Activated CD8-positive, alpha-beta memory T cell treated with anti-CD3 and anti-CD28 coated beads, Interleukin-2, amount 10 ng/mL, durations not matched to agents 7 days and 5 days (primary cell): ENCODE measurements at regions not wholly inside any gene's neighbourhood (a gene's known extent, or its start where the extent isn't known, plus 50 kb on each side); places are given as distances from the start of the nearest gene placed in this dataset.

ENCODE experiments used
- ATAC-seq: fragments of 150-1000 bp; cut with Tn5 transposase; one replicate; pipeline ENCODE4 v1.10.0; 2021; ENCODE audit warnings: moderate library complexity
- CTCF ChIA-PET: fragments of 350-600 bp; sonication (Branson Sonifier 250); formaldehyde crosslinking; loops from one replicate; lab custom pipeline; 2021; ENCODE audit warnings: antibody characterized with exemption; lab: Charles Lee
- DNase-seq: peaks from one replicate; pipeline ENCODE4 v3.0.0-alpha.2; 2020
- H3K27ac Mint-ChIP-seq: one replicate; pipeline ENCODE4 v1.8.0; 2021; ENCODE audit warnings: mild to moderate bottlenecking, mixed read lengths
- H3K27me3 Mint-ChIP-seq: one replicate; pipeline ENCODE4 v1.8.0; 2021; ENCODE audit warnings: mixed read lengths
- H3K36me3 Mint-ChIP-seq: one replicate; pipeline ENCODE4 v1.8.0; 2021; ENCODE audit warnings: mild to moderate bottlenecking, mixed read lengths
- H3K4me1 Mint-ChIP-seq: one replicate; pipeline ENCODE4 v1.8.0; 2021; ENCODE audit warnings: mixed read lengths
- H3K4me3 Mint-ChIP-seq: one replicate; pipeline ENCODE4 v1.8.0; 2021; ENCODE audit warnings: mild to moderate bottlenecking, moderate library complexity, mixed read lengths
- H3K9me3 Mint-ChIP-seq: one replicate; pipeline ENCODE4 v1.8.0; 2022; ENCODE audit warnings: low read depth, mixed read lengths

DNA sequence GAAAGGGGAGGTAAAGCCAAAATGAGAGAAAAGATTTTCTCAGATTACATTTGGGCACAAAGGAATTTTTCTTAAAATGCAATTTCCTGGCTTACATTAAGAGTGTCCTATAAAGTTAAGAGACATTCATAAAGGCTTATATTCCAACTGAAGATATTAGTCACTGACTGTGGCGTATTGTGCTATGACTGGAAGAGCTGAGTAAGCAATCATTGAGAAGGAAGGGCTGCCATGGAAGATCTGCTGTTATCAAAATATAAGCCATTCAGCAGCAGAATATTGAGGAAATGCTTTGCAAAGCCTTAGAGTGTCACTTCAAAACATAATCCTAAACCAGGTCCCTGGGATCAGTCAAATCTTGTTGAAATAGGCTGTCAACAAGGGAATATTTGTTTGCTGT is 593.9 kb downstream of the TUSC7 start:
- DNase-seq, result no peak
- H3K27ac Mint-ChIP-seq, result no peak overlapping the region
- no peak for ATAC-seq
- H3K9me3 Mint-ChIP-seq, result peaks cover 7% of the 10 kb centered on the region
- H3K27me3 Mint-ChIP-seq, result no peaks in the 10 kb centered on the region
- no peaks in the 10 kb centered on the region for H3K4me1 Mint-ChIP-seq
- H3K4me3 Mint-ChIP-seq, result no peak overlapping the region
- no peaks in the 10 kb centered on the region for H3K36me3 Mint-ChIP-seq
- CTCF ChIA-PET, result no interaction called here

DNA sequence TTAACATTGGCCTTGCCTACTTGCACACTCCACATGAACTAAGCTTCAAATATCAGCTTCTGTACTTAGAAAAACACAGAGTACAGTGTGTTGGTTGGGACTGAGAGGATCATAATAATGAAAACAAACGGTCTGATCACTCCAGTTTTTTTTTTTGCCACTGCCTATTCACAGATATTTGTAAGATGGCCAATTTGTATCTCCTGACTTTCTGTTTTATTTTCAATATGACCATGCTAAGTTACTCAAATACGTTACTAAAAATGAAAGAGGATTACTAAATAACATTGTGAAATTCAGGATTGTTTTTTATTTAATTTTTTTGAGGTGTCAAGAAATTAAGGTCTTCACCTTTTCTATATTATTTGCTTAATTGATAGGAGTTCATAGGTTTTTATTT is 595.1 kb downstream of the TUSC7 start:
- no peaks in the 10 kb centered on the region for H3K4me1 Mint-ChIP-seq
- H3K9me3 Mint-ChIP-seq, result peaks cover 7% of the 10 kb centered on the region
- no peak overlapping the region for H3K4me3 Mint-ChIP-seq
- CTCF ChIA-PET, result no interaction called here
- no peaks in the 10 kb centered on the region for H3K27me3 Mint-ChIP-seq
- no peak overlapping the region for H3K27ac Mint-ChIP-seq
- no peaks in the 10 kb centered on the region for H3K36me3 Mint-ChIP-seq
- ATAC-seq (no peak), DNase-seq (no peak)

GRCh38 chr3:117305681-117306080 is 596.1 kb downstream of the TUSC7 start:
- Mint-ChIP-seq H3K27ac (no peak overlapping the region), H3K36me3 (no peaks in the 10 kb centered on the region), H3K4me3 (no peak overlapping the region), H3K4me1 (no peaks in the 10 kb centered on the region), H3K9me3 (peaks cover 7% of the 10 kb centered on the region), H3K27me3 (no peaks in the 10 kb centered on the region)
- CTCF ChIA-PET, result no interaction called here
- ATAC-seq, result no peak
- DNase-seq, result no peak

- no peak for ATAC-seq
- CTCF ChIA-PET, result no interaction called here
- H3K4me3 Mint-ChIP-seq, result no peak overlapping the region
These were observed 596.7 kb downstream of the TUSC7 start for GRCh38 chr3:117306299-117306698.

DNA sequence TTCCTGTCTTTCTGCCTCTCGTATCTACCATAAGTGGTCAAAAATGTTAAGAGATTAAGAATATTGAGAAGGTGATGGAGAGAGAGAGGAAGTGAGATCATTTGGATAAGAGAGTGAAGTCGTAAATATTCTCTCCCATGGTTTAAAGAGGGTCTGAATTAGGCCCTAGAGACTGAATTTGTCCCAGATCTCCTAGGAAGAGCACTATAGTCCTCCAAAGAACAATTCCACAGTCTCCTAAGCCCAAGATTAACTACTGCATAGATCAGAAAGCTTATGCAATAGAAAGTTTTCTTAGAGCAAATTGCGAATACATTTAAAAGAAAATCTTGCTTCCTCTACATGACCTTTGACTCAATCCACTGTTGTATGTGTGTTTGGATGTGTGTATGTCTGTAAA is 598.8 kb downstream of the TUSC7 start:
- H3K36me3 Mint-ChIP-seq, result no peaks in the 10 kb centered on the region
- H3K27ac Mint-ChIP-seq, result no peak overlapping the region
- H3K4me3 Mint-ChIP-seq, result no peak overlapping the region
- peaks cover 7% of the 10 kb centered on the region for H3K9me3 Mint-ChIP-seq
- no peaks in the 10 kb centered on the region for H3K4me1 Mint-ChIP-seq
- no peak for ATAC-seq
- H3K27me3 Mint-ChIP-seq, result no peaks in the 10 kb centered on the region
- CTCF ChIA-PET, result no interaction called here
- DNase-seq, result no peak

More at GRCh38 chr3:117306299-117306698, 596.7 kb downstream of the TUSC7 start:
- no peaks in the 10 kb centered on the region for H3K4me1 Mint-ChIP-seq
- H3K9me3 Mint-ChIP-seq, result peaks cover 7% of the 10 kb centered on the region
- DNase-seq, result no peak
- no peak overlapping the region for H3K27ac Mint-ChIP-seq
- H3K36me3 Mint-ChIP-seq, result no peaks in the 10 kb centered on the region
- H3K27me3 Mint-ChIP-seq, result no peaks in the 10 kb centered on the region

DNA sequence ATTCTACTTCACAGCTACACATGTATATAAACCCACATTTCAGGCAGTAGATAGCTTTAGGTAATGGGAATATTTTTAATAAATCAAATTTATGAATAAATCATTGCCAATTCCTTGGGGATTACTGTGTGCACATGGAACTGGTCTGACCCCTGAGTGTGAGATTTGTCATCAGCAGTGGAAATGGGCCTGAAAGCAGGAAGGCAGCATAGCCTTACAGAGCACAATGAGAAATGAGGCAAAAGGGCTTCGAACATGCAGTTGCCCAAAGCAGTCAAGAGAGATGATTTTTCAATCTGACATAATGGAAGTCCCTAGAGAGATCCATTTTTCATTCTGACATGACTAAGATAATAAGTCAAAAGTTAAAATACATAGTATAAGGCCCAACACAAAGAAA is 599.2 kb downstream of the TUSC7 start:
- no peaks in the 10 kb centered on the region for H3K36me3 Mint-ChIP-seq
- no peaks in the 10 kb centered on the region for H3K27me3 Mint-ChIP-seq
- ATAC-seq (no peak), DNase-seq (no peak)
- no peaks in the 10 kb centered on the region for H3K4me1 Mint-ChIP-seq
- no peak overlapping the region for H3K4me3 Mint-ChIP-seq
- no peak overlapping the region for H3K27ac Mint-ChIP-seq
- H3K9me3 Mint-ChIP-seq, result peaks cover 7% of the 10 kb centered on the region
- CTCF ChIA-PET, result no interaction called here

DNA sequence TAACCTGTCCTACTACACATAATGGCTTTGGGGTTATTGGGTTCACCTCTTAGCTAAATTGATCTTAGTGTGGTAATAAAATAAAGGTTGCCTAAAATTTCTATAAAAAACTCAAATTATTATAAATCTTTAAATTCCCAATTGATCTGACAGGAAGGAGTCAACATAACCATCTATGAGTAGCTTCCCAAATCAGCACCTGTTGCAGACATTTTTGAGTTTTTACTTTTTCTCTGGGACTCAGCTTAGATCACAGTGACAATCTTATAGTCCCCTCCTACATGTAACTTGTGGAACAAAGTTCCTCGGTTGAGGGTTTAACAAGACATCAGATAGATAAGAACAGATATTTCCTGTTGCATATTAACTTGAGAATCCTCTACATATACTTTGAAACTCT is 601.0 kb downstream of the TUSC7 start:
- CTCF ChIA-PET, result no interaction called here
- peaks cover 7% of the 10 kb centered on the region for H3K9me3 Mint-ChIP-seq
- no peaks in the 10 kb centered on the region for H3K27me3 Mint-ChIP-seq
- no peak for DNase-seq
- no peak overlapping the region for H3K4me3 Mint-ChIP-seq
- H3K4me1 Mint-ChIP-seq, result no peaks in the 10 kb centered on the region
- no peak for ATAC-seq
- H3K36me3 Mint-ChIP-seq, result no peaks in the 10 kb centered on the region
- H3K27ac Mint-ChIP-seq, result no peak overlapping the region

DNA sequence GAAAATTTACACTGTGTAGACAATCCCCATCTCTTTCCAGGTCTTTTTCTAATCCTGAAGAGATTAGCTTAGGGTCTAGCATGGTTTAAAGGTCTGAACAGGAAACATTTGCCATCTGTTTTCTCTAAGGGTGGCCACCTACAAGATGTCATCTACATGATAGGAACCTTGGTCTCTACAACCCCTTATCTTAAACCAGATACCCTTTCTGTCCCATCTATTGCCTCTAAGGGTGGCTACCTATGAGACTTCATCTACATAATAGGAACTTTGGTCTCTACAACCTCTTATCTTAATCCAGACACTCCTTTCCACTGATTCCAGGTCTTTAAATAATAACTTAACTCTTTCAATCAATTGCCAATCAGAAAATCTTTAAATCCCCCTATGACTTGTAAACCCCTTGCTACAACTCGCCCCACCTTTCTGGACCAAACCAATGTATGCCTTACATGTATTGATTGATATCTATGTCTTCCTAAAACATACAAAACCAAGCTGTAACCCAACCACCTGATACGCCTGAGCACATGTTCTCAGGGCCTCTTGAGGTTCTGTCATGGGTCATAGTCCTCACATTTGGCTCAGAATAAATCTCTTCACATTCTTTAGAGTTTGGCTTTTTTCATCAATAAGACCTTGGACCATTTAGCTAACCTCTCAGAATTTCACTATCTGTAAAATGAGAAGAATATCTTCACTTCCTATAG is 605.0 kb downstream of the TUSC7 start:
- no peaks in the 10 kb centered on the region for H3K36me3 Mint-ChIP-seq
- DNase-seq (no peak), ATAC-seq (no peak)
- H3K27me3 Mint-ChIP-seq, result no peaks in the 10 kb centered on the region
- H3K4me3 Mint-ChIP-seq, result no peak overlapping the region
- H3K9me3 Mint-ChIP-seq, result peaks cover 7% of the 10 kb centered on the region
- no peak overlapping the region for H3K27ac Mint-ChIP-seq
- H3K4me1 Mint-ChIP-seq, result no peaks in the 10 kb centered on the region
- CTCF ChIA-PET, result no interaction called here

GRCh38 chr3:117322866-117323265 is 613.3 kb downstream of the TUSC7 start:
- Mint-ChIP-seq H3K27ac (no peak overlapping the region), H3K4me1 (no peaks in the 10 kb centered on the region), H3K4me3 (no peak overlapping the region), H3K27me3 (no peaks in the 10 kb centered on the region), H3K36me3 (no peaks in the 10 kb centered on the region), H3K9me3 (peaks cover 12% of the 10 kb centered on the region)
- no peak for DNase-seq
- no peak for ATAC-seq
- CTCF ChIA-PET, result no interaction called here

DNA sequence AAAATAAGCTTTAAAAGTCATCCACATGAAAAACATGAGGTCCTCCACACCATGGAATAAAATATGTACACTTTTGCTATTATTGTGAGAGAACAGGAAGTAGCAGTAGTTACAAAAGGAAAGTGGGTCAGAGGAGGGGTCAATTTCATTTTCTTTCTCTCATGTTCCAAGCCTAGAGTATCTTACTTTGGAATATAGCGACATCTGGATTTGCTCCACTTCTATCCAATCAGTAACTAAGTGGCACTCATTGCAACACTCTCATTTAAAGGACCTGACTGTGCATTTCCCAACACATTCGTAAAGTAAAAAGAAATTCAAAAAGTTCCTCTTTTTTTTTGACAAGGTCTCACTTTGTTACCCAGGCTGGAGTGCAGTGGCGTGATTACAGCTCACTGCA is 637.3 kb downstream of the TUSC7 start:
- CTCF ChIA-PET, result no interaction called here
- Mint-ChIP-seq H3K4me3 (no peak overlapping the region), H3K9me3 (peaks cover 5% of the 10 kb centered on the region), H3K27ac (no peak overlapping the region), H3K36me3 (no peaks in the 10 kb centered on the region), H3K27me3 (no peaks in the 10 kb centered on the region), H3K4me1 (no peaks in the 10 kb centered on the region)
- no peak for ATAC-seq
- no peak for DNase-seq

- DNase-seq (no peak), ATAC-seq (no peak)
- CTCF ChIA-PET, result no interaction called here
- peaks cover 2% of the 10 kb centered on the region for H3K9me3 Mint-ChIP-seq
- no peaks in the 10 kb centered on the region for H3K36me3 Mint-ChIP-seq
- H3K4me3 Mint-ChIP-seq, result no peak overlapping the region
- no peaks in the 10 kb centered on the region for H3K27me3 Mint-ChIP-seq
- H3K27ac Mint-ChIP-seq, result no peak overlapping the region
- no peaks in the 10 kb centered on the region for H3K4me1 Mint-ChIP-seq
These were observed 639.3 kb downstream of the TUSC7 start for GRCh38 chr3:117348884-117349283.

- CTCF ChIA-PET, result no interaction called here
- Mint-ChIP-seq H3K9me3 (peaks cover 2% of the 10 kb centered on the region), H3K4me3 (no peak overlapping the region), H3K27me3 (no peaks in the 10 kb centered on the region), H3K36me3 (no peaks in the 10 kb centered on the region), H3K27ac (no peak overlapping the region), H3K4me1 (no peaks in the 10 kb centered on the region)
- ATAC-seq, result no peak
- DNase-seq, result no peak
These were observed 640.0 kb downstream of the TUSC7 start for GRCh38 chr3:117349566-117349965.

- CTCF ChIA-PET, result no interaction called here
- H3K4me1 Mint-ChIP-seq, result no peaks in the 10 kb centered on the region
- H3K36me3 Mint-ChIP-seq, result no peaks in the 10 kb centered on the region
- ATAC-seq, result no peak
- no peak overlapping the region for H3K27ac Mint-ChIP-seq
- H3K4me3 Mint-ChIP-seq, result no peak overlapping the region
- no peak for DNase-seq
- no peaks in the 10 kb centered on the region for H3K27me3 Mint-ChIP-seq
- H3K9me3 Mint-ChIP-seq, result peaks cover 4% of the 10 kb centered on the region
These were observed 640.8 kb downstream of the TUSC7 start for GRCh38 chr3:117350371-117350770.

GRCh38 chr3:117355566-117355965 is 646.0 kb downstream of the TUSC7 start:
- CTCF ChIA-PET, result no interaction called here
- Mint-ChIP-seq H3K4me3 (no peak overlapping the region), H3K9me3 (peaks cover 5% of the 10 kb centered on the region), H3K36me3 (no peaks in the 10 kb centered on the region), H3K4me1 (no peaks in the 10 kb centered on the region), H3K27ac (no peak overlapping the region), H3K27me3 (no peaks in the 10 kb centered on the region)
- ATAC-seq (no peak), DNase-seq (no peak)
